SK-N-SH (cell line): ENCODE measurements at regions not wholly inside any gene's neighbourhood (a gene's known extent, or its start where the extent isn't known, plus 50 kb on each side); places are given as distances from the start of the nearest gene placed in this dataset.

ENCODE experiments used
- CTCF ChIA-PET: fragments of 300-600, 350-600 bp; formaldehyde crosslinking; extraction: SDS; loops from one replicate; lab custom pipeline; 2021; lab: Yijun Ruan, JAX
- POLR2A ChIA-PET: fragments of 350-600 bp; sonication (Branson Sonifier 250); formaldehyde crosslinking; extraction: SDS; loops from one replicate; lab custom pipeline; 2020; ENCODE audit warnings: antibody characterized with exemption, inconsistent platforms; lab: Yijun Ruan, JAX
- DNase-seq: peaks from one replicate; pipeline ENCODE4 v3.0.0; 2012
- H2AFZ ChIP-seq: fragments of 200-600 bp; sonication (generic); 2 replicates; pipeline ENCODE4 v1.8.1; 2016; ENCODE audit warnings: antibody characterized with exemption, mild to moderate bottlenecking, low read depth
- H3F3A ChIP-seq: fragments of 200-600 bp; sonication (generic); replicated peaks from 2 replicates; pipeline ENCODE3; 2016; ENCODE audit warnings: antibody characterized with exemption, mild to moderate bottlenecking; ENCODE audit not compliant: insufficient read depth
- H3K27ac ChIP-seq, 2 experiments: fragments of 200-500 bp in 1 of 2; fragments of 200-600 bp in 1 of 2; sonication (Bioruptor generic) in 1 of 2; sonication (generic), shearing (Covaris generic) in 1 of 2; 2 replicates each; pipeline versions ENCODE4 v1.5.1 to v1.6.1; 2014 to 2016; ENCODE audit warnings: low read depth in 2 of 2, inconsistent platforms in 1 of 2, low read length in 1 of 2, mild to moderate bottlenecking in 1 of 2, mixed read lengths in 1 of 2
- H3K27me3 ChIP-seq: fragments of 200-600 bp; sonication (generic), shearing (Covaris generic); 2 replicates; pipeline ENCODE4 v1.6.1; 2016; ENCODE audit warnings: mixed run types; ENCODE audit not compliant: insufficient read depth
- H3K36me3 ChIP-seq, 2 experiments: fragments of 200-500 bp in 1 of 2; fragments of 200-600 bp in 1 of 2; sonication (Bioruptor generic) in 1 of 2; sonication (generic) in 1 of 2; replicated peaks in 1 of 2; 2 replicates each; pipeline versions ENCODE3 to v1.5.1; 2014 to 2016; ENCODE audit warnings: low read length in 1 of 2, mild to moderate bottlenecking in 1 of 2; ENCODE audit not compliant: insufficient read depth in 2 of 2, control insufficient read depth in 1 of 2
- H3K4me1 ChIP-seq, 2 experiments: fragments of 200-500 bp in 1 of 2; fragments of 200-600 bp in 1 of 2; sonication (Bioruptor generic) in 1 of 2; sonication (generic), shearing (Covaris generic) in 1 of 2; 2 replicates each; pipeline versions ENCODE4 v1.5.1 to v1.6.1; 2014 to 2016; ENCODE audit warnings: low read depth in 1 of 2, low read length in 1 of 2, mixed run types in 1 of 2; ENCODE audit not compliant: insufficient read depth in 2 of 2, control insufficient read depth in 1 of 2
- H3K4me2 ChIP-seq: fragments of 200-600 bp; sonication (generic), shearing (Covaris generic); 2 replicates; pipeline ENCODE4 v1.6.1; 2017; ENCODE audit warnings: mixed run types
- H3K4me3 ChIP-seq, 2 experiments: fragments of 200-500 bp in 1 of 2; fragments of 200-600 bp in 1 of 2; sonication (Bioruptor generic) in 1 of 2; sonication (generic), shearing (Covaris generic) in 1 of 2; 2 replicates each; pipeline versions ENCODE4 v1.5.1 to v1.8.1; 2014 to 2016; ENCODE audit warnings: low read depth in 2 of 2, inconsistent platforms in 1 of 2, low read length in 1 of 2, mild to moderate bottlenecking in 1 of 2, mixed read lengths in 1 of 2, moderate library complexity in 1 of 2
- H3K79me2 ChIP-seq: fragments of 200-600 bp; sonication (generic); 2 replicates; pipeline ENCODE4 v1.8.1; 2017; ENCODE audit warnings: mild to moderate bottlenecking; ENCODE audit not compliant: insufficient read depth
- H3K9ac ChIP-seq: fragments of 200-600 bp; sonication (generic); 2 replicates; pipeline ENCODE4 v1.6.1; 2017; ENCODE audit warnings: mixed run types
- H3K9me2 ChIP-seq: fragments of 200-600 bp; sonication (generic); 2 replicates; pipeline ENCODE4 v1.6.1; 2017; ENCODE audit warnings: mixed run types
- H3K9me3 ChIP-seq: fragments of 200-600 bp; sonication (generic); 2 replicates; pipeline ENCODE4 v1.6.1; 2017; ENCODE audit warnings: mixed run types, mild to moderate bottlenecking, moderate library complexity
- H4K20me1 ChIP-seq: fragments of 200-600 bp; sonication (generic); 2 replicates; pipeline ENCODE4 v1.6.1; 2017; ENCODE audit warnings: mild to moderate bottlenecking, mixed run types; ENCODE audit not compliant: insufficient read depth
- CHD2 ChIP-seq: fragments of 150-350 bp; IDR thresholded peaks from 2 replicates; pipeline ENCODE4 v1.6.1; 2018; ENCODE audit warnings: low read length; ENCODE audit not compliant: partially characterized antibody
- CTCF ChIP-seq: fragments of 200-600 bp; sonication (generic); IDR thresholded peaks from 2 replicates; pipeline ENCODE4 v1.6.1; 2017; ENCODE audit warnings: antibody characterized with exemption, mild to moderate bottlenecking, moderate library complexity
- ELF1 ChIP-seq: IDR thresholded peaks from 2 replicates; pipeline ENCODE4 v1.4.0; 2012
- EP300 ChIP-seq, 2 experiments: IDR thresholded peaks; 2 replicates each; pipeline versions ENCODE4 v1.4.0 to v1.6.1; 2012; ENCODE audit warnings: borderline replicate concordance in 1 of 2, low read depth in 1 of 2, low read length in 1 of 2
- FOSL2 ChIP-seq: IDR thresholded peaks from 2 replicates; pipeline ENCODE4 v1.4.0; 2012; ENCODE audit warnings: low read depth, mild to moderate bottlenecking, moderate library complexity, borderline replicate concordance
- JUND ChIP-seq: IDR thresholded peaks from 2 replicates; pipeline ENCODE4 v1.4.0; 2012
- MXI1 ChIP-seq: IDR thresholded peaks from 2 replicates; pipeline ENCODE4 v1.6.1; 2012; ENCODE audit warnings: mild to moderate bottlenecking, low read depth, low read length, improper control_type of control experiment
- NFIC ChIP-seq: IDR thresholded peaks from 2 replicates; pipeline ENCODE4 v1.4.0; 2012; ENCODE audit warnings: borderline replicate concordance
- RAD21 ChIP-seq: IDR thresholded peaks from 2 replicates; pipeline ENCODE4 v1.6.1; 2012; ENCODE audit warnings: mild to moderate bottlenecking, low read length
- RCOR1 ChIP-seq: fragments of 150-350 bp; IDR thresholded peaks from 2 replicates; pipeline ENCODE4 v1.6.1; 2017; ENCODE audit warnings: antibody characterized with exemption, low read length
- RFX5 ChIP-seq: IDR thresholded peaks from 2 replicates; pipeline ENCODE4 v1.6.1; 2012; ENCODE audit warnings: mild to moderate bottlenecking, improper control_type of control experiment, low read length
- RXRA ChIP-seq: IDR thresholded peaks from 2 replicates; pipeline ENCODE4 v1.4.0; 2012; ENCODE audit warnings: low read depth, mild to moderate bottlenecking, borderline replicate concordance
- TAF1 ChIP-seq: IDR thresholded peaks from 2 replicates; pipeline ENCODE4 v1.6.1; 2012; ENCODE audit warnings: low read depth, mild to moderate bottlenecking, low read length, moderate library complexity, borderline replicate concordance
- YY1 ChIP-seq: IDR thresholded peaks from 2 replicates; pipeline ENCODE4 v1.4.0; 2012; ENCODE audit warnings: low read depth, mild to moderate bottlenecking
- WGBS: methylation state at CpG from one replicate; pipeline ENCODE4 v1.1.6; 2017; ENCODE audit warnings: low lambda C conversion rate; 5-methylcytosine and 5-hydroxymethylcytosine counted together
- TF ChIP-seq, protein P1 (sequence below): fragments of 150-350 bp; IDR thresholded peaks from 2 replicates; pipeline ENCODE4 v1.6.1; 2017; ENCODE audit warnings: antibody characterized with exemption, low read length, low read depth, borderline replicate concordance

DNA sequence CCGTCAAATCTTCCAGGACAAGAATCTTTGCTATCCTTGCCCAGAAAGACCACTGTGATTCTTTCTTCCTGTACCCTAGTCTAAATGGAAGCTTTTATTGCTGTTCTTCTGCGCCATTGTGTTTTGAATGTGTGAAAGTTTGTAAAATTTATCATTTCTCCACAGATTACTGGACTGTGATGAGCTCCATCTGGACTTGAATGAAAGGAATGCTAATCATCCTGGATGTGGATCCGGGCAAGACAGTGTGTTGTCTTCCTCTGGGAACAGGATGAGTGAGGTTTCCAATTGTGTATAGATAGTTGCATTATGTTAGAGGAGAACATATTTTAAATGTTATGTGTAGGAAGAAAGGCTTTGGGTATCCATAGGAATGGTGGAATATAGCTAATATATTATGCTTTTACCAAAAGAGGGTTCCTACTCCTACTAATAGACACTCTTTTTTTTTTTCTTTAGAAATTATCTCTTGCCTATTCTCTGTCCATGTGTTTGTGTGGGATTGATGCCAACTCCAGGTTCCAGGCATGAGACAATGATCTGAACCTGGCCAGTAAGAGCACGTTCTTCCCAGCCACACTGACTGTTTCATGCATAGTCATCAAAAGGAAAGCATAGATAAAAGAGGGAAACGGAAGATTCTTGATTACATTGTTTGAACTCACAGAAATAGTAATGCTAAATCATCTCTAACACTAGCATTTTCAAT lies 803.6 kb upstream of the ADGRL3 start (continued):
- TF ChIP-seq CTCF (no peak), CHD2 (no peak)

DNA sequence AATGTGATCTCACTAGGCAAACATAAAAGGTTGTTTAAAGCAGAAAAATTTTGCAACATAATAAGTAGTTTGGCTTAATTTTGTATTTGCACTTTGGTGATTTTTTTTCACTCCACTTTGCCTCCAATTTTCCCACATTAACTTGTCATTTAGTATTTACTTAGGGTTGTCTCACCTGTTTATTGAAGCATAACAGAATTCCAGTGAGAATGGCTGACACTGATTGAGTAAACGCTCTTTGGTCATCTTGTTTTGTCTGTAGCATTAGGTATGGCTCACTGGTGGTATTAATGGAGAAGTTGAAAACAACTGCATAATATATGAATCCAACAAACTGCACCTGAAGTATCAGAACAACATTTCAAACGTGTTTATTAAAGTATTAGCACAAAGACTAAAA lies 799.5 kb upstream of the ADGRL3 start:
- H3K9ac ChIP-seq = no peak overlapping the region
- ChIA-PET CTCF (no interaction called here), POLR2A (no interaction called here)
- H4K20me1 ChIP-seq = no peaks in the 10 kb centered on the region
- no peaks in the 10 kb centered on the region for H3K36me3 ChIP-seq
- no peak overlapping the region for H2AFZ ChIP-seq
- no peak overlapping the region for H3K27ac ChIP-seq
- no peaks in the 10 kb centered on the region for H3F3A ChIP-seq
- H3K79me2 ChIP-seq = no peaks in the 10 kb centered on the region
- no peaks in the 10 kb centered on the region for H3K27me3 ChIP-seq
- H3K4me3 ChIP-seq = no peak overlapping the region
- H3K9me2 ChIP-seq = no peaks in the 10 kb centered on the region
- WGBS = 7% methylated on average over 2 of the region's 2 CpGs
- TF ChIP-seq NFIC (no peak), EP300 (IDR thresholded peaks at IDR 0.05; ENCODE audit: borderline replicate concordance in 1 of 2, low read depth in 1 of 2, low read length in 1 of 2) (no peak), MXI1 (no peak), RFX5 (no peak), YY1 (no peak)
- TF ChIP-seq, protein P1, sequence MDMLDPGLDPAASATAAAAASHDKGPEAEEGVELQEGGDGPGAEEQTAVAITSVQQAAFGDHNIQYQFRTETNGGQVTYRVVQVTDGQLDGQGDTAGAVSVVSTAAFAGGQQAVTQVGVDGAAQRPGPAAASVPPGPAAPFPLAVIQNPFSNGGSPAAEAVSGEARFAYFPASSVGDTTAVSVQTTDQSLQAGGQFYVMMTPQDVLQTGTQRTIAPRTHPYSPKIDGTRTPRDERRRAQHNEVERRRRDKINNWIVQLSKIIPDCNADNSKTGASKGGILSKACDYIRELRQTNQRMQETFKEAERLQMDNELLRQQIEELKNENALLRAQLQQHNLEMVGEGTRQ = no peak
- DNase-seq = no peak
- H3K9me3 ChIP-seq = no peaks in the 10 kb centered on the region
- no peak overlapping the region for H3K4me2 ChIP-seq
- no peaks in the 10 kb centered on the region; a peak in 1 of 4 replicates for H3K4me1 ChIP-seq

DNA sequence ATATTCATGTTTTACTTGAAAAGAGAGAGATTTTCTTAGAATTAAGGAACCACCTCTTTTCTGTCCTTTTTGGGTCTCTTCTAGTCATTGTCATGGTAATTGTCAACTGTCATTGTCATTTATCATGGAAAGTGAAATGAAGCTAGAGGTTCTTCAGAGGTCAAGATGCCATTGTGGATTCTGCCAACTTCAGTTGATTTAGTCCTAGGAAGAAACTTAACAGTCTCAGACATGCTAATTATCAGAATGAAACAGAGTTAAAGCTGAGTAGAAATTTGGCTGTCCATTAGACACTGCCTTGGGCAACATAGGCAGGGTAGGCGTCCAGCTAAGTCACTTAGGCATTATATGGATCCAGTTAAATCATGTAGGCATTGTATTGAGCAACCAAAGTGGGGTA lies 796.1 kb upstream of the ADGRL3 start:
- WGBS = 0% methylated on average over 1 of the region's 1 CpG
- DNase-seq = no peak
- TF ChIP-seq RCOR1 (no peak), TAF1 (no peak), RFX5 (no peak), RAD21 (no peak), NFIC (no peak), FOSL2 (no peak), JUND (no peak), ELF1 (no peak), RXRA (no peak)
- H3K9ac ChIP-seq = no peak overlapping the region
- no peak overlapping the region for H3K27ac ChIP-seq
- no peaks in the 10 kb centered on the region for H3K4me1 ChIP-seq
- H3K4me2 ChIP-seq = no peak overlapping the region
- ChIA-PET CTCF (no interaction called here), POLR2A (no interaction called here)
- no peaks in the 10 kb centered on the region for H3K9me3 ChIP-seq
- H3K27me3 ChIP-seq = no peaks in the 10 kb centered on the region
- H2AFZ ChIP-seq = no peak overlapping the region
- H4K20me1 ChIP-seq = no peaks in the 10 kb centered on the region
- H3K4me3 ChIP-seq = no peak overlapping the region
- no peaks in the 10 kb centered on the region for H3K36me3 ChIP-seq
- no peaks in the 10 kb centered on the region for H3F3A ChIP-seq
- H3K9me2 ChIP-seq = no peaks in the 10 kb centered on the region
- no peaks in the 10 kb centered on the region for H3K79me2 ChIP-seq
